ENCODE measurements at regions not wholly inside any gene's neighbourhood (a gene's known extent, or its start where the extent isn't known, plus 50 kb on each side); places are given as distances from the start of the nearest gene placed in this dataset.
A peak's percentile ranks its signal among the peaks of the same experiment; 100 is the strongest.

- Histone ChIP-seq H3K27ac (peak overlapping the region in 1 of 4 donors; percentile 36), H3K36me3 (no peaks in the 10 kb centered on the region), H3K4me3 (no peak overlapping the region), H3K27me3 (no peaks in the 10 kb centered on the region), H3K9me3 (no peaks in the 10 kb centered on the region), H3K4me1 (peaks cover 0 to 22% (median 0%) of the 10 kb centered on the region in 3 donors)
- 46 to 67% methylated on average over 1 of the region's 1 CpG for WGBS, 2 donors
- DNase-seq = no peak
- TF ChIP-seq POLR2A (IDR thresholded peaks at IDR 0.05) (no peak), CTCF (IDR thresholded peaks at IDR 0.05) (no peak)
- intact Hi-C loops (cut with DNase I) = no loop called here
Observed at GRCh38 chr15:47409038-47409437, 308.3 kb upstream of the SEMA6D start.

GRCh38 chr15:47409600-47409999 is 307.7 kb upstream of the SEMA6D start:
- DNase-seq = no peak
- H3K27me3 ChIP-seq = no peaks in the 10 kb centered on the region
- 67 to 69% methylated on average over 2 of the region's 2 CpGs for WGBS, 2 donors
- no peak for TF ChIP-seq POLR2A (IDR thresholded peaks at IDR 0.05)
- TF ChIP-seq CTCF (IDR thresholded peaks at IDR 0.05) = no peak
- no peak overlapping the region for H3K4me3 ChIP-seq
- peaks cover 0 to 22% (median 0%) of the 10 kb centered on the region in 3 donors for H3K4me1 ChIP-seq
- no peaks in the 10 kb centered on the region for H3K9me3 ChIP-seq
- H3K27ac ChIP-seq = peak overlapping the region in 1 of 4 donors; percentile 36
- no peaks in the 10 kb centered on the region for H3K36me3 ChIP-seq
- intact Hi-C loops (cut with DNase I) = no loop called here

GRCh38 chr15:47410247-47410646 is 307.1 kb upstream of the SEMA6D start:
- DNase-seq = no peak
- intact Hi-C loops (cut with DNase I) = no loop called here
- TF ChIP-seq POLR2A (IDR thresholded peaks at IDR 0.05) (no peak), CTCF (IDR thresholded peaks at IDR 0.05) (no peak)

GRCh38 chr15:47411733-47412132 is 305.6 kb upstream of the SEMA6D start:
- Histone ChIP-seq H3K9me3 (no peaks in the 10 kb centered on the region), H3K36me3 (no peaks in the 10 kb centered on the region), H3K27ac (no peak overlapping the region), H3K4me3 (no peak overlapping the region), H3K4me1 (peaks cover 0 to 22% (median 0%) of the 10 kb centered on the region in 3 donors), H3K27me3 (no peaks in the 10 kb centered on the region)
- DNase-seq = no peak
- 82 to 83% methylated on average over 4 of the region's 4 CpGs for WGBS, 2 donors
- no peak for TF ChIP-seq POLR2A (IDR thresholded peaks at IDR 0.05)
- no peak for TF ChIP-seq CTCF (IDR thresholded peaks at IDR 0.05)
- intact Hi-C loops (cut with DNase I) = no loop called here

More at GRCh38 chr15:47410247-47410646, 307.1 kb upstream of the SEMA6D start:
- no peak overlapping the region for H3K4me3 ChIP-seq
- H3K36me3 ChIP-seq = no peaks in the 10 kb centered on the region
- WGBS, 2 donors = 48 to 58% methylated on average over 3 of the region's 3 CpGs
- H3K4me1 ChIP-seq = peaks cover 0 to 22% (median 0%) of the 10 kb centered on the region in 3 donors
- no peaks in the 10 kb centered on the region for H3K9me3 ChIP-seq
- no peaks in the 10 kb centered on the region for H3K27me3 ChIP-seq
- H3K27ac ChIP-seq = no peak overlapping the region

GRCh38 chr15:47412136-47412535 is 305.2 kb upstream of the SEMA6D start:
- TF ChIP-seq CTCF (IDR thresholded peaks at IDR 0.05) (no peak), POLR2A (IDR thresholded peaks at IDR 0.05) (no peak)
- no peak overlapping the region for H3K27ac ChIP-seq
- H3K27me3 ChIP-seq = no peaks in the 10 kb centered on the region
- no peaks in the 10 kb centered on the region for H3K9me3 ChIP-seq
- 30 to 40% methylated on average over 3 of the region's 3 CpGs for WGBS, 2 donors
- H3K36me3 ChIP-seq = no peaks in the 10 kb centered on the region
- intact Hi-C loops (cut with DNase I) = no loop called here
- H3K4me1 ChIP-seq = peaks cover 0 to 22% (median 0%) of the 10 kb centered on the region in 3 donors
- no peak for DNase-seq
- H3K4me3 ChIP-seq = no peak overlapping the region

Data from esophagus squamous epithelium (tissue), 5 donors.